GM19035 (cell line): ENCODE measurements at regions not wholly inside any gene's neighbourhood (a gene's known extent, or its start where the extent isn't known, plus 50 kb on each side); places are given as distances from the start of the nearest gene placed in this dataset.
A peak's percentile ranks its signal among the peaks of the same experiment; 100 is the strongest.

Source experiments
- ATAC-seq: cut with Tn5 transposase; IDR thresholded peaks from one replicate; pipeline ENCODE4 v1.9.1; 2021; ENCODE audit not compliant: unreplicated experiment

GRCh38 chr12:124489915-124490583 lies 77.4 kb downstream of the NCOR2 start:
- no peak for ATAC-seq

- ATAC-seq, result no peak
Measured at GRCh38 chr12:124489220-124489619, 78.2 kb downstream of the NCOR2 start.

GRCh38 chr12:124488520-124488919 lies 78.9 kb downstream of the NCOR2 start:
- no peak for ATAC-seq

- no peak for ATAC-seq
Measured at GRCh38 chr12:124487834-124488165, 79.6 kb downstream of the NCOR2 start.

- ATAC-seq, result no peak
Measured at GRCh38 chr12:124487066-124487833, 80.2 kb downstream of the NCOR2 start.

- no peak for ATAC-seq
Measured at GRCh38 chr12:124486346-124486963, 81.0 kb downstream of the NCOR2 start.

GRCh38 chr12:124485371-124485770 lies 82.0 kb downstream of the NCOR2 start:
- ATAC-seq, result no peak

GRCh38 chr12:124484526-124484953 lies 82.9 kb downstream of the NCOR2 start:
- ATAC-seq, result peak; percentile 43

- ATAC-seq, result no peak
Measured at GRCh38 chr12:124484067-124484466, 83.3 kb downstream of the NCOR2 start.

GRCh38 chr12:124482901-124483799 lies 84.3 kb downstream of the NCOR2 start:
- no peak for ATAC-seq

- ATAC-seq, result no peak
Measured at GRCh38 chr12:124482567-124482893, 84.9 kb downstream of the NCOR2 start.

- no peak for ATAC-seq
Measured at GRCh38 chr12:124481772-124482566, 85.4 kb downstream of the NCOR2 start.

GRCh38 chr12:124481257-124481750 lies 86.1 kb downstream of the NCOR2 start:
- no peak for ATAC-seq

GRCh38 chr12:124480469-124481256 lies 86.7 kb downstream of the NCOR2 start:
- peak; percentile 68 for ATAC-seq

GRCh38 chr12:124479680-124480468 lies 87.5 kb downstream of the NCOR2 start:
- peak; percentile 30 for ATAC-seq

GRCh38 chr12:124478985-124479645 lies 88.3 kb downstream of the NCOR2 start:
- ATAC-seq, result no peak

GRCh38 chr12:124478416-124478815 lies 89.0 kb downstream of the NCOR2 start:
- no peak for ATAC-seq
